Panc1 (cell line): ENCODE measurements at regions not wholly inside any gene's neighbourhood (a gene's known extent, or its start where the extent isn't known, plus 50 kb on each side); places are given as distances from the start of the nearest gene placed in this dataset.

Source experiments
- POLR2AphosphoS5 ChIP-seq: IDR thresholded peaks from 2 replicates; pipeline ENCODE4 v1.6.1; 2012; ENCODE audit warnings: mild to moderate bottlenecking, low read depth, low read length, moderate library complexity
- SIN3A ChIP-seq: IDR thresholded peaks from 2 replicates; pipeline ENCODE4 v1.6.1; 2012; ENCODE audit warnings: low read depth, mild to moderate bottlenecking, low read length, moderate library complexity, borderline replicate concordance; ENCODE audit not compliant: insufficient read depth
- TF ChIP-seq, protein P1 (sequence below): fragments of 450-650 bp; IDR thresholded peaks from 2 replicates; pipeline ENCODE4 v1.5.1; 2017; ENCODE audit warnings: mild to moderate bottlenecking
- TF ChIP-seq, protein P2 (sequence below), 2 experiments: IDR thresholded peaks; 2 replicates each; pipeline ENCODE4 v1.6.1; 2011 to 2012; ENCODE audit warnings: low read depth in 2 of 2, control low read depth in 1 of 2, low read length in 1 of 2, mild to moderate bottlenecking in 1 of 2, moderate library complexity in 1 of 2; ENCODE audit not compliant: insufficient read depth in 1 of 2

DNA sequence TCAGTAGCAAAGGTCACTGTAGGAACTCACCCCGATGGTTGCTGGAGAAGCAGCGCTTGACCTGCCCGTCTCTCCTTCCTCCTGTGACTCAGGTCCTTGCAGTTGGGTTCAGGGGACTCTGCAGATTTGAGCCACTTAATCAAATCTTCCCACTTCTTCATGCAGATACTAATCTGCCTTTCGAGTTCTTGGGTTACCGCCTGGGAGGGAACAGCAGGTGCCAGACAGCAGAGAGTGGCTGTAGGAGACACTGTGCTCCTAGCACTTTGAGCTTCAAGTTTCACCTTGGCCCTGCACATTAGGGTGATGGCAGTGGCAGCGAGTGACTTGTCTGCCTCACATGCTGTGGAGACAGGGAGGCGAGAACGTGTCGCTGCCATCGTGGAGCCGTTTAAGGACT is 478.3 kb downstream of the PSAT1 start:
- TF ChIP-seq, protein P1, sequence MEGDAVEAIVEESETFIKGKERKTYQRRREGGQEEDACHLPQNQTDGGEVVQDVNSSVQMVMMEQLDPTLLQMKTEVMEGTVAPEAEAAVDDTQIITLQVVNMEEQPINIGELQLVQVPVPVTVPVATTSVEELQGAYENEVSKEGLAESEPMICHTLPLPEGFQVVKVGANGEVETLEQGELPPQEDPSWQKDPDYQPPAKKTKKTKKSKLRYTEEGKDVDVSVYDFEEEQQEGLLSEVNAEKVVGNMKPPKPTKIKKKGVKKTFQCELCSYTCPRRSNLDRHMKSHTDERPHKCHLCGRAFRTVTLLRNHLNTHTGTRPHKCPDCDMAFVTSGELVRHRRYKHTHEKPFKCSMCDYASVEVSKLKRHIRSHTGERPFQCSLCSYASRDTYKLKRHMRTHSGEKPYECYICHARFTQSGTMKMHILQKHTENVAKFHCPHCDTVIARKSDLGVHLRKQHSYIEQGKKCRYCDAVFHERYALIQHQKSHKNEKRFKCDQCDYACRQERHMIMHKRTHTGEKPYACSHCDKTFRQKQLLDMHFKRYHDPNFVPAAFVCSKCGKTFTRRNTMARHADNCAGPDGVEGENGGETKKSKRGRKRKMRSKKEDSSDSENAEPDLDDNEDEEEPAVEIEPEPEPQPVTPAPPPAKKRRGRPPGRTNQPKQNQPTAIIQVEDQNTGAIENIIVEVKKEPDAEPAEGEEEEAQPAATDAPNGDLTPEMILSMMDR = no peak
- TF ChIP-seq POLR2AphosphoS5 (no peak), SIN3A (no peak)
- TF ChIP-seq, protein P2, sequence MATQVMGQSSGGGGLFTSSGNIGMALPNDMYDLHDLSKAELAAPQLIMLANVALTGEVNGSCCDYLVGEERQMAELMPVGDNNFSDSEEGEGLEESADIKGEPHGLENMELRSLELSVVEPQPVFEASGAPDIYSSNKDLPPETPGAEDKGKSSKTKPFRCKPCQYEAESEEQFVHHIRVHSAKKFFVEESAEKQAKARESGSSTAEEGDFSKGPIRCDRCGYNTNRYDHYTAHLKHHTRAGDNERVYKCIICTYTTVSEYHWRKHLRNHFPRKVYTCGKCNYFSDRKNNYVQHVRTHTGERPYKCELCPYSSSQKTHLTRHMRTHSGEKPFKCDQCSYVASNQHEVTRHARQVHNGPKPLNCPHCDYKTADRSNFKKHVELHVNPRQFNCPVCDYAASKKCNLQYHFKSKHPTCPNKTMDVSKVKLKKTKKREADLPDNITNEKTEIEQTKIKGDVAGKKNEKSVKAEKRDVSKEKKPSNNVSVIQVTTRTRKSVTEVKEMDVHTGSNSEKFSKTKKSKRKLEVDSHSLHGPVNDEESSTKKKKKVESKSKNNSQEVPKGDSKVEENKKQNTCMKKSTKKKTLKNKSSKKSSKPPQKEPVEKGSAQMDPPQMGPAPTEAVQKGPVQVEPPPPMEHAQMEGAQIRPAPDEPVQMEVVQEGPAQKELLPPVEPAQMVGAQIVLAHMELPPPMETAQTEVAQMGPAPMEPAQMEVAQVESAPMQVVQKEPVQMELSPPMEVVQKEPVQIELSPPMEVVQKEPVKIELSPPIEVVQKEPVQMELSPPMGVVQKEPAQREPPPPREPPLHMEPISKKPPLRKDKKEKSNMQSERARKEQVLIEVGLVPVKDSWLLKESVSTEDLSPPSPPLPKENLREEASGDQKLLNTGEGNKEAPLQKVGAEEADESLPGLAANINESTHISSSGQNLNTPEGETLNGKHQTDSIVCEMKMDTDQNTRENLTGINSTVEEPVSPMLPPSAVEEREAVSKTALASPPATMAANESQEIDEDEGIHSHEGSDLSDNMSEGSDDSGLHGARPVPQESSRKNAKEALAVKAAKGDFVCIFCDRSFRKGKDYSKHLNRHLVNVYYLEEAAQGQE (IDR thresholded peaks at IDR 0.05; ENCODE audit: insufficient read depth in 1 of 2, low read depth in 2 of 2, low read length in 1 of 2) = no peak
